Astrocyte of the cerebellum (primary cell): ENCODE measurements at regions not wholly inside any gene's neighbourhood (a gene's known extent, or its start where the extent isn't known, plus 50 kb on each side); places are given as distances from the start of the nearest gene placed in this dataset.
"Not testable (repeated sequence)": the region's sequence is repeated elsewhere in the genome, so short reads cannot be mapped to it uniquely, and the experiment has no call there.

Experiments used
- DNase-seq: peaks from one replicate; pipeline ENCODE4 v3.0.0-alpha.2; 2011; ENCODE audit warnings: low read depth
- H3K4me3 ChIP-seq: 2 replicates; pipeline ENCODE4 v1.5.1; 2011; ENCODE audit warnings: mild to moderate bottlenecking, low read depth, low read length, moderate library complexity
- in situ Hi-C: cut with HindIII; loops from 2 replicates; pipeline ENCODE4 v1.10.0; 2017; ENCODE audit warnings: low sequenced_read_pairs
- TF ChIP-seq, protein P1 (sequence below): IDR thresholded peaks from 2 replicates; pipeline ENCODE4 v1.5.1; 2012; ENCODE audit warnings: low read length, low read depth, moderate library complexity, mild to moderate bottlenecking; ENCODE audit errors: missing control alignments

DNA sequence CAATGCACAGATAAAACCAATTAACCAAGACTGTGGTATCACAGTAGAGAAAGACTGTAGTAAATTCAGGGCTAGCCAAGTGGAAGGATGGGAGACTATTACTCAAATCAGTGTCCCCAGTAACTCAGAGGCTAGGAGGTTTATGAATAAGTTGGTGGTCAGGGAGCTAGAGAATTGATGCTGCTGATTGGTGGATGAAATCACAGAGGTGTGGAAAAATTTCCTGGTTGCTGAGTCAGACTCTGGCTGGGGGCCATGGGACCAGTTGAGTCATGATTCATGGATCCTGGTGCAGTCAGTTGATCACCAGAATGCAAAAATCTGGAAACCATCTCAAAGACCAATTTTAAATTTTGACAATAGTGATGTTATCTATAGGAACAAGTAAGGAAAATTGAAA is 555.9 kb downstream of the C6orf118 start:
- TF ChIP-seq, protein P1, sequence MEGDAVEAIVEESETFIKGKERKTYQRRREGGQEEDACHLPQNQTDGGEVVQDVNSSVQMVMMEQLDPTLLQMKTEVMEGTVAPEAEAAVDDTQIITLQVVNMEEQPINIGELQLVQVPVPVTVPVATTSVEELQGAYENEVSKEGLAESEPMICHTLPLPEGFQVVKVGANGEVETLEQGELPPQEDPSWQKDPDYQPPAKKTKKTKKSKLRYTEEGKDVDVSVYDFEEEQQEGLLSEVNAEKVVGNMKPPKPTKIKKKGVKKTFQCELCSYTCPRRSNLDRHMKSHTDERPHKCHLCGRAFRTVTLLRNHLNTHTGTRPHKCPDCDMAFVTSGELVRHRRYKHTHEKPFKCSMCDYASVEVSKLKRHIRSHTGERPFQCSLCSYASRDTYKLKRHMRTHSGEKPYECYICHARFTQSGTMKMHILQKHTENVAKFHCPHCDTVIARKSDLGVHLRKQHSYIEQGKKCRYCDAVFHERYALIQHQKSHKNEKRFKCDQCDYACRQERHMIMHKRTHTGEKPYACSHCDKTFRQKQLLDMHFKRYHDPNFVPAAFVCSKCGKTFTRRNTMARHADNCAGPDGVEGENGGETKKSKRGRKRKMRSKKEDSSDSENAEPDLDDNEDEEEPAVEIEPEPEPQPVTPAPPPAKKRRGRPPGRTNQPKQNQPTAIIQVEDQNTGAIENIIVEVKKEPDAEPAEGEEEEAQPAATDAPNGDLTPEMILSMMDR = no peak
- H3K4me3 ChIP-seq = no peak overlapping the region
- in situ Hi-C loops = no loop called here
- DNase-seq = peak; percentile 32

DNA sequence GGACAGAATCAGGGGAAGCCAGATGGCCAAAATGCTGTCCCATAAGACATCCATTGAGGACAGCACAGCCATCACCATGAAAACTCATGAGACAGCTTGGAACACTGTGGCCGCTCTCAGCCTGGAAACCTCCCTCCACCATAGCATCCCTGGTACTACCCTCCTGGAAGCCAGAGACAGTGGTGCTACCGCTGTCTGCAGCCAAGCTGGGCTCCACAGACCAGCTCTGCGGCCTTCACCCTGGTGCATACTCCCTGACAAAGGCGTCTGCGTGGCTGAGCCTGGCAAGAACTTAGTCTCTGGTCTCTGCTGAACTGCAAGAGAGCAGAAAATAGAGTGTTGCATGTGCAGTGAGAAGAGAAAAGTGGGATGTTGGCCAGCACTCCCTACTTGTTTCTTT is 558.0 kb downstream of the C6orf118 start:
- H3K4me3 ChIP-seq = no peak overlapping the region
- in situ Hi-C loops = no loop called here
- TF ChIP-seq, protein P1 = no peak
- DNase-seq = no peak

DNA sequence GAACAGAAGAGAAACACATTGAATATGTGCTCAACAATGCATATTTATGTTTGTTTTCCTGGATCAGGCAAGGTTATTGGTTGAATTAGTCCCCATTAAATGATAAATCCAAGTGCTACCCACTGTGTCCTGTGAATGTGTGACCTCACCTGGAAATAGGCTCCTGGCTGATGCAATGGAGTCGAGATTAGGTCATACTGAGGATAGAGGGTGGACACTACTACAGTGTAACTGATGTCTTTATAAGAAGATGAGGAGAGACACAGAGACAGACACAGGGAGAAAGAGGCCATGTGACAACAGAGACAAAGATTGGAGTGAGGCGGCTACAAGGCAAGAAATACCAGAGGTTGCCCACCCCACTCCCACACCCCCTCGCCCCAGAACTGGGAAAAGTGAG is 559.3 kb downstream of the C6orf118 start:
- DNase-seq = no peak
- H3K4me3 ChIP-seq = no peak overlapping the region
- TF ChIP-seq, protein P1 = no peak
- in situ Hi-C loops = no loop called here

DNA sequence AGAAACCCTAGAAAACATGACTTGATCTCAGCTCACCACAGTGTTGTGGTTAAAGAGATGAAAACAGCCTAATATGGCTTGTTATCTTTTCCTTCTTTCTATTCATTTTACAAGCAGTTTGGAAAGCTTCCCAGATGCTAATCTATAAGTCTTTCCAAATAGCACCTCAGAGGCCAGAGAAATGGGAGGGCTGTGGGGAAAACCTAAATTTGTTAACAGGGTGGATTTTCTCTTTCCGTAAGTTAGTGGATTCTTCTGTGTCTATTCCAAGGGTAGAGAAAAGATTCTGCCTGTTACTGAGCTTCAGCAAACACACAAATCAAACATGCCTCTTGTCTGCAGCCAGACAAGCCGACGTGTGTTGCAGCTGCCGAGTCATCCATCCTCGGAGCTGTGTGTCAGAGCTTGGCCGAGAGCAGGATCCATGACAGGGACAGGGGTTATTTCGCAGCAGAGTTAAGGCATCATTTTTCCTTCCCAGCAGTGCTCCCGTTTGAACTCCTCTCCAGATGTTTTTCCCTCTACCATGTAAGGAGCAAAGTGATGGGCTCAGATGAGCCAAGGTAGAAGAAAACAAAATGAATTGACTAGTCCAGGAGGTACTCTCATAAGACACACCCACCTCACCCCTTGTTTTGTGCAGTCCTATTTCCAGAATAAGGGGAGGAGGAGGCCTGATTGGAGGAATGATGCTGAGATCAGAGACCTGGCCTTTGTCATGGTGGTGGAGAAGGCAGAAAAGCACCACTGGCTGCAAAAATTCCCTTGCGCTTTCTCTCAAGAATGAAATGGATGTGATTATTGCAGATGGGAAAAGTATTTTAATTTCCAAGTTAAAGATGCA is 560.0 kb downstream of the C6orf118 start:
- peak; percentile 46 for DNase-seq
- in situ Hi-C loops = no loop called here

DNA sequence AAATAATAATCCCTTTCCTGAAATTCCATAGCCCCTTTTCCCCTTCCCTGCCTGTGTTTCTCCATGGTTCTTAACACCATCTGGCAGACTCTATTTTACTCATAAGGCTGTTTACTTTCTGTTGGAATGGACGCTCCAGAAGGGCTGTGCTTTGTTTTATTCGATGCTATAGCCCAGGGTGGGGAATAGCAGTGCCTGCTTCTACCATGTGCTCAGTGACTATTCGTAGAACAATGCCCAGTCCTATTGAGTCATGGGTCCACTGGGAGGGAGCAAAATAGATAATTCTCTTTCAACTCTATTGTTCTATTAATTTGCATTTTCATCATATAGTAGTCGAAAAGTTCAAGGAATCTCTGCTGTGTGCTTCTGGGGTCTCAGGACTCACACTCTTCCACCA is 565.1 kb downstream of the C6orf118 start:
- no peak for DNase-seq
- in situ Hi-C loops = no loop called here
- H3K4me3 ChIP-seq = no peak overlapping the region
- TF ChIP-seq, protein P1 = no peak

More for the DNA sequence above, 560.0 kb downstream of the C6orf118 start:
- TF ChIP-seq, protein P1 = no peak
- H3K4me3 ChIP-seq = no peak overlapping the region

DNA sequence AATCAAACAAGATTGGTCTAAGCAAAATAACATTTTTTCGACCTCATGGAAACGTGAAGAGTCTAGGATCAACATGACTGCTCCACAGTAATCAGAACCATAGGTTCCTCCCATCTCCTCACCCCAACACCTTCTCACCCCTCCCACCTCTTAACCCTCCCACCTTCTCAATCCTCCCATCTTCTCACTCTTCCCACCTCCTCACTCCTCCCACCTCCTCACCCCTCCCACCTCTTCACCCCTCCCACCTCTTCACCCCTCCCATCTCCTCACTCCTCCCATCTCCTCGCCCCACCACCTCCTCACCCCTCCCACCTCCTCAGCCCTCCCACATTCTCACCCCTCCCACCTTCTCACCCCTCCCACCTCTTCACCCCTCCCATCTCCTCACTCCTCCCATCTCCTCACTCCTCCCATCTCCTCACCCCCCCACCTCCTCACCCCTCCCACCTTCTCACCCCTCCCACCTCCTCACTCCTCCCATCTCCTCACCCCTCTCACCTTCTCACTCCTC is 567.4 kb downstream of the C6orf118 start:
- no peak overlapping the region for H3K4me3 ChIP-seq
- in situ Hi-C loops = no loop called here
- TF ChIP-seq, protein P1 = no peak
- no peak for DNase-seq

DNA sequence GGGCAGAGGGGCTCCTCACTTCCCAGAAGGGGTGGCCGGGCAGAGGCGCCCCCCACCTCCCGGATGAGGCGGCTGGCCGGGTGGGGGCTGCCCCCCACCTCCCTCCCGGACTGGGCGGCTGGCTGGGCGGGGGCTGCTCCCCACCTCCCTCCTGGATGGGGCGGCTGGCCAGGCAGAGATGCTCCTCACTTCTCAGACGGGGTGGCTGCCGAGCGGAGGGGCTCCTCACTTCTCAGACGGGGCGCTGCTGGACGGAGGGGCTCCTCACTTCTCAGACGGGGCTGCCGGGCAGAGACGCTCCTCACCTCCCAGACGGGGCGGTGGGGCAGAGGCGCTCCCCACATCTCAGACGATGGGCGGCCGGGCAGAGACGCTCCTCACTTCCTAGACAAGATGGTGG is 573.3 kb downstream of the C6orf118 start:
- DNase-seq, H3K4me3 ChIP-seq, in situ Hi-C loops: not testable (repeated sequence)
